Sigmoid colon (tissue), 3 donors: ENCODE measurements at regions not wholly inside any gene's neighbourhood (a gene's known extent, or its start where the extent isn't known, plus 50 kb on each side); places are given as distances from the start of the nearest gene placed in this dataset.

Experiments
- POLR2A ChIP-seq, 2 donors: fragments of 450-650 bp; IDR thresholded peaks; one replicate each; pipeline ENCODE4 v1.6.1; 2016; ENCODE audit warnings: antibody characterized with exemption in 2 of 2, mild to moderate bottlenecking in 2 of 2, moderate library complexity in 2 of 2
- TF ChIP-seq, protein P1 (sequence below), 4 experiments: fragments of 450-650 bp in 3 of 4; fragments of 200-600 bp in 1 of 4; IDR thresholded peaks; one replicate each; pipeline ENCODE4 v1.5.1; 2016 to 2019; ENCODE audit warnings: antibody characterized with exemption in 4 of 4, mild to moderate bottlenecking in 3 of 4, moderate library complexity in 2 of 4

- TF ChIP-seq, protein P1, sequence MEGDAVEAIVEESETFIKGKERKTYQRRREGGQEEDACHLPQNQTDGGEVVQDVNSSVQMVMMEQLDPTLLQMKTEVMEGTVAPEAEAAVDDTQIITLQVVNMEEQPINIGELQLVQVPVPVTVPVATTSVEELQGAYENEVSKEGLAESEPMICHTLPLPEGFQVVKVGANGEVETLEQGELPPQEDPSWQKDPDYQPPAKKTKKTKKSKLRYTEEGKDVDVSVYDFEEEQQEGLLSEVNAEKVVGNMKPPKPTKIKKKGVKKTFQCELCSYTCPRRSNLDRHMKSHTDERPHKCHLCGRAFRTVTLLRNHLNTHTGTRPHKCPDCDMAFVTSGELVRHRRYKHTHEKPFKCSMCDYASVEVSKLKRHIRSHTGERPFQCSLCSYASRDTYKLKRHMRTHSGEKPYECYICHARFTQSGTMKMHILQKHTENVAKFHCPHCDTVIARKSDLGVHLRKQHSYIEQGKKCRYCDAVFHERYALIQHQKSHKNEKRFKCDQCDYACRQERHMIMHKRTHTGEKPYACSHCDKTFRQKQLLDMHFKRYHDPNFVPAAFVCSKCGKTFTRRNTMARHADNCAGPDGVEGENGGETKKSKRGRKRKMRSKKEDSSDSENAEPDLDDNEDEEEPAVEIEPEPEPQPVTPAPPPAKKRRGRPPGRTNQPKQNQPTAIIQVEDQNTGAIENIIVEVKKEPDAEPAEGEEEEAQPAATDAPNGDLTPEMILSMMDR (IDR thresholded peaks at IDR 0.05): no peak
- TF ChIP-seq POLR2A (IDR thresholded peaks at IDR 0.05): no peak
Measured at GRCh38 chr7:120189623-120190022, 83.4 kb upstream of the KCND2 start.
